GM19372 (cell line): ENCODE measurements at regions not wholly inside any gene's neighbourhood (a gene's known extent, or its start where the extent isn't known, plus 50 kb on each side); places are given as distances from the start of the nearest gene placed in this dataset.
"Not testable (repeated sequence)": the region's sequence is repeated elsewhere in the genome, so short reads cannot be mapped to it uniquely, and the experiment has no call there.

Experiments
- ATAC-seq: cut with Tn5 transposase; IDR thresholded peaks from one replicate; pipeline ENCODE4 v1.9.1; 2021; ENCODE audit warnings: mild to moderate bottlenecking, low read depth, moderate library complexity; ENCODE audit not compliant: unreplicated experiment

DNA sequence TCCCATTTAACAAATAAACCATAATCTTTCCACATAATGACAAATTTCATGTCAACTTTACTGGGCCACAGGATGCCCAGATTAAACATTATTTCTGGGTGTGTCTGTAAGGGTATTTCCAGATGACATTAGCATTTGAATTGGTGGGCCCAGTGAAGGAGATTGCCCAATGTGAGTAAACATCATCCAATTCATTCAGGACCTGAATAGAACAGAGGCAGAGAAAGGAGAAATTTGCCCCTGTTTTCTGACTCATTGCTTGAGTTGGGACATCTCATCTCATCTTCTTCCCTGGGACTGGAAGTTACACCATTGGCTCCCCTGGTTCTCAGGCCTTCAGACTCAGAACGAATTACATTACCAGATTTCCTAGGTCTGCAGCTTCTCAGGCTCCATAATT lies 142.9 kb downstream of the TPBG start:
- ATAC-seq = no peak

DNA sequence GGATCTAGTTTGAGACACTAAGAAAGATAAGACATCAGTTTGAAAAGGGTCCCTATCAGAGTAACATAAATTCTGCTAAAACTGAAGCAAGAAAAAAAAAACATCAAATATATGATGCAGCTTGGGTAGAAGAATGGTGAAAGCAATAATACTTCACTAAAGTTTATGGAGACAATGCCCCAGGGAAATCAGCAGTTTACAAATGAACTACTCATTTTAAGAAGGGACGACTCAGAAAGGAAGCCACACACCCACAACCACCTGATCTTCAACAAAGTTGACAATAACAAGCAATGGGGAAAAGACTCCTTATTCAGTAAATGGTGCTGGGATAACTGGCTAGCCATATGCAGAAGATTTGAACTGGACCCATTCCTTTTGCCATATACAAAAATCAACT lies 143.5 kb downstream of the TPBG start:
- no peak for ATAC-seq

DNA sequence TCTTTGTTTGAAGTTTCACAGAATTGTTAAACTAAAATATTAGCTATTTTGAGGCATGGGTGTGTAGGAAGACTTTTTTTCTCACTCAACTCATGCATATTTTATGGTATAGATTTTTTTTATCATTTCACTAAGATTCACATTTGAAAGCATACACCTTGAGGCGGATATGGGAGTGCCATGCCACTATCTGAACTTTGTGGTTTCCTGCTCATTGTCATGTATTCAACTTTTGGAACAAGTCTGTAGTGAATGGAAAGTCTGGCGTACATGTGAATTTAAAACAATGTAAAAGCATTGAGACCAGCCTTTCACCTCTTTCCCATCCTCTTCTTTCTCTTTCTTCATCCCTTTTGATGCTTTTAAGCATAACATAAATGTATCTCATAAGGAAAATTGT lies 147.9 kb downstream of the TPBG start:
- ATAC-seq = no peak

DNA sequence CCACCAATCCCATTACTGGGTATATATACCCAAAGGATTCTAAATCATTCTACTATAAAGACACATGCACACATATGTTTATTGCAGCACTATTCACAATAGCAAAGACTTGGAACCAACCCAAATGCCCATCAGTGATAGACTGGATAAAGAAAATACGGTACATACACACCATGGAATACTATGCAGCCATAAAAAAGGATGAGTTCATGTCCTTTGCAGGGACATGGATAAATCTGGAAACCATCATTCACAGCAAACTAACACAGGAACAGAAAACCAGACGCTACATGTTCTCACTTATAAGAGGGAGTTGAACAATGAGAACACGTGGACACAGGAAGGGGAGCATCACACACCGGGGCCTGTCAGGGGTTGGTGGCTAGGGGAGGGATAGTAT lies 154.3 kb downstream of the TPBG start:
- not testable (repeated sequence) for ATAC-seq

DNA sequence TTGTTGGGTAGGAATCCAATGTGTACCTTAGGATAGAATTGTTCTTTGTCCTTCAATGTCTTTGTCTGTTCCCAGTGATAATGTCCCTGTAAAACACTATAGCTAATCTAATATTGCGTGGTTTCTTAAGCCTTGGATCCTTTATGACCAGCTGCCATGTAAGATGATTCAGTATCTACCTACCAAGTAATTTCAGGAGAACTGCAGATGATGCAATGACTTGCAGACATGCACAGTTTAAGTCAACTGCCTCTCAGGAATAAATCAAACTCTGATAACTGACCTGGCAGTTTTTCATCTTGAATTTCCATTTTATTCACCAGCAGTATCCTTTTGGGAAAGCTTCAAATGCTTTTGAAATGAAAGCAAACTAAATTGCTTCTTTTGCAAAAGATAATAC lies 157.8 kb downstream of the TPBG start:
- no peak for ATAC-seq

DNA sequence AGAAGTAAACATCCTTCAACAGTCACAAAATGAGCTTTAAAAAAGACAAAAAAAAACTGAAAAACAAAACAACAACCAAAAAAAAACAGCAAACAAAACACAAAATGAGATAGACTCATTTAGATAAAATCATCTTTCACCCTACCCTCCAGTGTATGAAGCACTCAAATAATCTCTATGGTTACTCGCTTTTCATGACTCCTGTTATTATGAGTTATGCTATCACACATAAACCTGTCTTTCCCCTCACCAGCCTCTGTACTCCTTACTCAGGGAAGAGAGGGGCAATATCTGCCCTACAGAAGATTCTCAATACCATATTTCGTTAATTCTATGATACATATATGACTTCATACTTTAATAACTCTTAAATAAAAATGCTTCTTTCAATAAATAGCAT lies 158.2 kb downstream of the TPBG start:
- no peak for ATAC-seq

DNA sequence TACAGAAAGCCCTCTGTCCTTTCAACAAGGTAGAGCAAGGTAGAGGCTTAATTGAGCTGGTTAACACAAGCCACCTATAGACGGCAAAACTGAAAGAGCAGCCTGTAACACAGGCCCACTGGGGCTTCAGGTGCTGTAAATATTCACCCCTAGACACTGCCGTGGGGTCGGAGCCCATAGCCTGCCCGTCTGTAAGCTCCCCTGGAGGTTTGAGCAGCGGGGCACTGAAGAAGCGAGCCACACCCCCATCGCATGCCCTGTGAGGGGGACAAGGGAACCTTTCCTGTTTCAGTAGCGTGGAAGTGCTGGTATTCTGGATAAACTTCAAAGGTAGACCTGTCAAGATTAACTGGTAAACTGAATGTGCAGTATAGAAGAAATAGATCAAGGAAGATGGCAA lies 160.4 kb downstream of the TPBG start:
- no peak for ATAC-seq

DNA sequence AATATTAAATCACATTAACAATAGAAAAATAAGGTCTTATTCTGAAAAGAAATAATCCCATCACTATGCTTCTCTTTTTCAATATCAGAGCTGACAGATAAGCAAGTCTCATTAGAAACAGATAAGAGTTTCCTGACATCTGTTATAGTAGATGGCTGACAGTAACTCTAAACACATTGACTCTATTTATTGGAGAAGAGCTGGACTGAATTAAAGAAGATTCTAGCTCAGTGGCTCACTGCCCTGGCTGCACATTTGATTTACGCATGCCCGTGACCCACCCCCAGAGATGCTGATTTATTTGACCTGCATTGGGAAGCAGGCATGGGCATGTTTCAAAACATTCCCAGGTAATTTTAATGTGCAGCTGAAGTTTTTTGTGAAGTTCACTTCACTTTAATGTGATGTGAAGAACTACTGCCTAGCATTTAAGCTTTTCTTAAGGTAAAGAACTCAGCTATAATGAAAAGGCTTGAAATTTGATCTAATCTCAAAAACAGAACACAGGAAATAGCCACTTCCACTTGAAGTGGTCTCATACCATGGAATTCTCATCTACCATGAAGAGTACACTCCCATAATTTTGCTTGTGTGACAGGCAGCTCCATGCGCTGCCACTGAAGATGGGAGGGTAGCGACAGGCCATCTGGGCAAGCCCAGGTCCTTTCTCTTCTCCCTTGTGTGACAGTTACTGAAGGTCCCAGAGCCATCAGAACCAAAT lies 162.3 kb downstream of the TPBG start:
- ATAC-seq = no peak

DNA sequence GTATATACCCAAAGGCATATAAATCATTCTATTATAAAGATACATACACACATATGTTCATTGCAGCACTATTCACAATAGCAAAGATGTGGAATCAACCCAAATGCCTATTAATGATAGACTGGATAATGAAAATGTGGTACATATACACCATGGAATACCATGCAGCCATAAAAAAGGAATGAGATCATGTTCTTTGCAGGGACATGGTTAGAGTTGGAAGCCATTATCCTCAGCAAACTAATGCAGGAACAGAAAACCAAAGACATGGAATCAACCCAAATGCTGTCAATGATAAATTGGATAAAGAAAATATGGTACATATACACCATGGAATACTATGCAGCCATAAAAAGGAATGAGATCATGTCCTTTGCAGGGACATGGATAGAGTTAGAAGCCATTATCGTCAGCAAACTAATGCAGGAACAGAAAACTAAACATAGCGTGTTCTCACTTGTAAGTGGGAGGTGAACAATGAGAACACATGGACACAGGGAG lies 166.4 kb downstream of the TPBG start:
- not testable (repeated sequence) for ATAC-seq

DNA sequence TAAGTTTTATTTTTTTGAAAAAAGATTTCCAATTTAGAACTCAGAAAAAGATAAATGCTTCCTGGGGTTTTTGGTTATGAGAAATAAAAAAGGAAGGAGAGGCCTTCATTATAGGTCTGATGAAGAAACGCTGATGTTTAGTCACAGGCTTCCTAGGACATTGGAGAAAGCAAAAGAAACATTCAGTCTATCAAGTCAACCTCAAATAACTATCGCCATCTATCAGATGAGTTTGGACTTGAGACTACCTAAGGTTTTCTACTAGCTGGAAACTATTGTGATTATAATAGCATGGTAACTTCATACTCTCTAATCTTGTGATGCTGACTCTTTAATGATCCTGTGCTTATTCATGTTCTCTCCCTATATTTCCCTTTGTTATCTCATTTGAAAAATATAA lies 171.3 kb downstream of the TPBG start:
- no peak for ATAC-seq

DNA sequence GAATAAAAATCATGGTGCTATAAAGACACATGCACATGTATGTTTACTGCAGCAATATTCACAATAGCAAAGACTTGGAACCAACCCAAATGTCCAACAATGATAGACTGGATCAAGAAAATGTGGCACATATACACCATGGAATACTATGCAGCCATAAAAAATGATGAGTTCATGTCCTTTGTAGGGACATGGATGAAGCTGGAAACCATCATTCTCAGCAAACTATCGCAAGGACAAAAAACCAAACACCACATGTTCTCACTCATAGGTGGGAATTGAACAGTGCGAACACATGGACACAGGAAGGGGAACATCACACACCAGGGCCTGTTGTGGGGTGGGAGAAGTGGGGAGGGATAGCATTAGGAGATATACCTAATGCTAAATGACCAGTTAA lies 185.9 kb downstream of the TPBG start:
- ATAC-seq = not testable (repeated sequence)

DNA sequence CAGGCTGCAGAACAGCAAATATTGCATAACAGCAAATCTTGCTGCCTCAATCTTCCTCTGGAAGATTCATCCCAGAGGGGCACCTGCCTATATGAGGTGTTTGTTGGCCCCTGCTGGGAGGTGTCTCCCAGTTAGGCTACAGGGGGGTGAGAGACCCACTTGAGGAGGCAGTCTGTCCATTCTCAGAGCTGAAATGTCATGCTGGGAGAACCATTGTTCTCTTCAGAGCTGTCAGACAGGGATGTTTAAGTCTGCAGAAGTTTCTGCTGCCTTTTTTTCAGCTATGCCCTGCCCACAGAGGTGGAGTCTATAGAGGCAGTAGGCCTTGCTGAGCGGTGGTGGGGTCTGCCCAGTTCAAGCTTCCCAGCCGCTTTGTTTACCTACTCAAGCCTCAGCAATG lies 187.7 kb downstream of the TPBG start:
- not testable (repeated sequence) for ATAC-seq

DNA sequence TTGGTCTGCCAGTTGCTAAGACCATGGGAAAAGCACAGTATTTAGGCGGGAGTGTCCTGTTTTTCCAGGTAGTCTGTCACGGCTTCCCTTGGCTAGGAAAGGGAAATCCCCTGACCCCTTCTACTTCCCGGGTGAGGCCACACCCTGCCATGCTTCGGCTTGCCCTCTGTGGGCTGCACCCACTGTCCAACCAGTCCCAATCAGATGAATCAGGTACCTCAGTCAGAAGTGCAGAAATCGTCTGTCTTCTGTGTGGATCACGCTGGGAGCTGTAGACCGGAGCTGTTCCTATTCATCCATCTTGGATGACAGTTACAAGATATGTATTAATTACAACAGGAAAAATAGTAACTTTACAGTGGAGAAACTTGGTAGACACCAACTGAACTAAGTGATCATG lies 188.2 kb downstream of the TPBG start:
- no peak for ATAC-seq

DNA sequence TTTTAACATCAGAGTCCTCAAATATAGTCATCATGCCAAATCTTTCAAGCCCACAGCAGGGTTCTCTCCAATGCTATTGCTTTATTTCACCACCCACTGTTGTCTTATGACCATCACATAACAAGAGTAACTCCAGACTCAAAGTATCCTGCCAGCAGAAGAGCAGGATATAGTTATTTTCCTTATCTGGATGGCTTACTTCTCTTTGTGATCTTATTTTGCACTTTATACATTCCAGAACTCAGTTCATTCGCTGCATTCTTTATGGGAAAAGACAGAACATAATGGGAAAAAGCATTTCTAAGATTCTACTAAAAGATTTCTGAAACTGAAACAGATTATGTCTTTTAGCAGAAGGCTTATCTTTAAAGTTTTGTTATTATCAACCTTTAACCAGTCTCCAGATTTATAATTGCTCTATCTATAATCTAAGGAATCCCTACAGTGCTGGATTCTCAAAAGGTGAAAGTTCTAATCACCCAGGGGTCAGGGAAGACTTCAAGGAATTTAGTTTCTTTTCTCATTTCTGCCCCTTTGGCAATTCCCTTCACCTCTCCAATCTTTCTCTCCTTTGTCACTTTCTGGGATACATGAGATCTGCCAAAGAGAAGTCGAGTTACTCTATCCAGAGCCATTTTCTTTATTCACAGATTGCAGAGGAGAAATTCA lies 190.4 kb downstream of the TPBG start:
- ATAC-seq = no peak

DNA sequence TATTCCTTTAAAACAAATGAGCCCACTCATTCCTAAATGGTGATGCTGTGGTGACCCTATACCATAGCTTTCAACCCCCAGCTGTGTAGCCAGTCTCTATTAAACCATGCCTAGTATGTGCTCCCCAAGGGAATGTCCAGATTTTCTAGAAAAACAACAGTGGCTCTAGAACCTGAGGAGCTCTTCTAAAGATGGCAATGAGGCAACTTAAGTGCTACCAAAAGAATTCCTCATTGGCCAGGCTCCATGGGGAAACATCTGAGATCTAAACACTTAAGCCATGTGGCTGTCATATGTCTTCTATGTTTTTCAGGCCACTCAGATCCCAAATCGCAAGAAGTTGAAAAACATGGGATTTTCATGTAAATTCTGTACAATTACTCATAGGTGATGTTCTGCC lies 191.0 kb downstream of the TPBG start:
- no peak for ATAC-seq

DNA sequence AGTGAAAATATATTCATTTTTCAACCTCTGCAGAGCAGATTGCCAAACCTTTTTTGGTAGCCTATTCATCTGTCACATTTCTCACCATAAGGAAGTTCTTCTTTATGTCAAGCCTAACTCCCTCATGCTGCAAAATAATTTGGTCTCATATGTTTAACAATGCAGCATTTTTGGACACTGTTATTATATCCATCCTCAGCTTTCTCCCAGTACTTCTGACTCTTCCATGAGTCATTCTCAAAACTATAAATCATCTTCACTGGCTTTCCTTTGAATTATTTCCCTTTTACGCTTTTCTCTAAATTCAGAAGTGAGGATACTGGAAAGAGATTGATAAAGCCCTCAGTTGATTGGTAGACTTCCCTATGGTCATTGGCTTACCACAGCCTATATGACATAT lies 192.2 kb downstream of the TPBG start:
- ATAC-seq = no peak

DNA sequence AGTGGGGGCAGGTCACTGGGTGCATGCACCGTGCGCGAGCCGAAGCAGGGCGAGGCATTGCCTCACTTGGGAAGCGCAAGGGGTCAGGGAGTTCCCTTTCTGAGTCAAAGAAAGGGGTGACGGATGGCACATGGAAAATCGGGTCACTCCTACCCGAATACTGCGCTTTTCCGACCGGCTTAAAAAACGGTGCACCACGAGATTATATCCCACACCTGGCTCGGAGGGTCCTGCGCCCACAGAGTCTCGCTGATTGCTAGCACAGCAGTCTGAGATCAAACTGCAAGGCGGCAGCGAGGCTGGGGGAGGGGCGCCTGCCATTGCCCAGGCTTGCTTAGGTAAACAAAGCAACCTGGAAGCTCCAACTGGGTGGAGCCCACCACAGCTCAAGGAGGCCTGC lies 194.9 kb downstream of the TPBG start:
- ATAC-seq = not testable (repeated sequence)

DNA sequence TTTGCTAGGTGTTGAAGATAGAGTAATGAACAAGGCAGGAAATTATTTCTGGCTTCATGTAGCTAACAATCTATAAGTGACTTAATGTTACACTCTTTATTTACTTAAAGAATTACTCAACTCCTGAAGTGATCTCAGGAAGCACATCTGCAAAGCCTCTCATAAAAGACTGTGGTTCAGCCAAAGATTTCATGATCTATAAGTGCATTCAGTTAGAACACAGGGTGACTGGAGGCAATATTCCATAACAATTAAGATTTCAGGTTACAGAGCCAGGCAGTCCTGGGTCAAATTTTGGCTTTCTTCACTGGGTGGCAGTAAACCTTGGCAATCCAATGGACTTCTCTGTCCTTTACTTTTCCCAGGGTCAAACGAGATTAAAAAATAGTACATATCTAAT lies 204.0 kb downstream of the TPBG start:
- ATAC-seq = no peak

DNA sequence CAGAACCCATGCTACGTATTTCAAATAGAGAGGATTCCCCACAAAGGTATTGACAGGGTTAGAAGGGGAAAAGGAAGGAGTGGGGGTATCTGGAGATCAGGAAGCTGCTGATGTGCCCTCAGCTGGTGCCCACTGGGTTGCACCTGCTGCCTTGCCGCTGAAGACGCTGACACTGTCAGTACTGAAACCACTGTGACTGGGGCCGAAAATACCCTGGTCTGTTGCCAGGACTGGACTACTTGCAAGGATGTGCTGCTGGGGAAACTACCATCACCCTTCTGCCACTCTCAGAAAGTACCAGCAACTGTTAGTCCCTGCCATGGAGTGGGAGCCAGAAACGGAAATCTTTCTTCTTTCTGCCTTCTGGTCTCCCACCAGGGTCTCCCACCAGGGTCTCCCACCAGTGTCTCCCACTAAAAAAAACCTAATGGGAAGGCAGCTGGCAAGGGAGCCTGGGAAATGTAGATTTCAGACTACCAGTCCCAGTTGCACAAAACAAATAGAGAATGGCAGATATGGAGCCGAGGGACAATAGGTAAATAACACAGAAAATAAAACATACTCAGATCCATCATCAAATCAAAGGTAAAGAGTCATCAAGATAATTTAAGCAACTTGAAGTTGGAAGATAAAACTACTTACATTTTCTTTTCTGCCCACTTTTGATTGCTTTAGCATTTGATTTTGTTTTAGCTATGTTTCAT lies 204.8 kb downstream of the TPBG start:
- ATAC-seq = peak; percentile 88

DNA sequence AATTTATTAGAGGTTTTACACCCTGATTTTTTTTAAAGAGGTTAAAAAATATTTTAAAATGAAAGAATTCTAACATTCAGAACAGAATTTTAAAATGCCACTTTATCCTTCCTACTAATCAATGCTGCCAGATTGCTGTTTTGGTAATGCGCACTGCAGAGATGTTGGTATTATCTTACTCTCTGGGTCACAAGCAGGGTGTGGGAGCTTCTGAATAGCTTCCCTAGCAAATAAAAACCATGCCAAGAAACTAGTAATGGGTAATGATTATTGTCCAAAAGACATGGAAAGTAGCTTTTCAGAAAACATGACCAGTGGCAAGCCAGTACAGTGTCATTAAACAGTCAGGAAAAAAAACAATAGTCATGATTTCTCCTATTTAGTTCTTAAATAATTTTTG lies 205.4 kb downstream of the TPBG start:
- ATAC-seq = no peak

DNA sequence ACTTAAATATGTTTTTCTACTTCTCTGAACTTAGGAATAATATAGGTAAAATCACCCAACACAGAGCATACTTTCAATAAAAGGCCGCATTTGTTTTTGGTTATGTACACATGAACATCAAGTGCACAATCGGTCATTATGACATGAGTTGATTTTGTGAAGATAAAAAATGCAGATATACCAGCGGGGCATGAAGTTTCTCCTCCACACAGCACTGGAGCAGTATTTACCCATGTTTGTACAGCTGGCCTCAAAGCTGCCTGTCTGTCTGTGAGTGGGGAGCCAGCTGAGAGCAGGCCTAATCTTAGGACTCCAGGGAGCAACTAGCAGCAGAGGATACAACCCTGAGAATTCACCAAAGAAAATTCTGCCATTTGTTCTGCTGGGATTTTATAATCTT lies 206.5 kb downstream of the TPBG start:
- ATAC-seq = no peak

DNA sequence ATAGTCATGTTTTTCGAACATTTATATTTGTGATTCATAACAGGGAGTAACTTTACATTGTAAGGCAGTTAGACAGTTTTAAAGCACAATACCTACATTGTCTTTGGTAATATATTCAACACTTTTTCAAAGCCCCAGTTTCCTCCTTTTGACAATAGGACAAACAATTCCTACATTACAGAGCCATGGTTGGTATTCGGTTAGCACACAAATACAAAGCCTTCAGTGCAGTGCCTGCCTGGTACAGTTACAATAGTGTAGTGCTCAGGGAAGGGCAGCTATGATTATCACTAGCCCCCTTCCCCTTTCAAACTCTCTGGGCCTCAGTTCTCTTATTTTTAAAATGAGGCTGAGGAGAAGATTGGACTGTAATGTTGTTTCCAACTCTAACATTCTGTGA lies 207.8 kb downstream of the TPBG start:
- ATAC-seq = no peak
